GM21360 (cell line): ENCODE measurements at regions not wholly inside any gene's neighbourhood (a gene's known extent, or its start where the extent isn't known, plus 50 kb on each side); places are given as distances from the start of the nearest gene placed in this dataset.

ENCODE experiments used
- ATAC-seq: cut with Tn5 transposase; IDR thresholded peaks from one replicate; pipeline ENCODE4 v1.9.1; 2021; ENCODE audit warnings: mild to moderate bottlenecking, moderate library complexity; ENCODE audit not compliant: unreplicated experiment

DNA sequence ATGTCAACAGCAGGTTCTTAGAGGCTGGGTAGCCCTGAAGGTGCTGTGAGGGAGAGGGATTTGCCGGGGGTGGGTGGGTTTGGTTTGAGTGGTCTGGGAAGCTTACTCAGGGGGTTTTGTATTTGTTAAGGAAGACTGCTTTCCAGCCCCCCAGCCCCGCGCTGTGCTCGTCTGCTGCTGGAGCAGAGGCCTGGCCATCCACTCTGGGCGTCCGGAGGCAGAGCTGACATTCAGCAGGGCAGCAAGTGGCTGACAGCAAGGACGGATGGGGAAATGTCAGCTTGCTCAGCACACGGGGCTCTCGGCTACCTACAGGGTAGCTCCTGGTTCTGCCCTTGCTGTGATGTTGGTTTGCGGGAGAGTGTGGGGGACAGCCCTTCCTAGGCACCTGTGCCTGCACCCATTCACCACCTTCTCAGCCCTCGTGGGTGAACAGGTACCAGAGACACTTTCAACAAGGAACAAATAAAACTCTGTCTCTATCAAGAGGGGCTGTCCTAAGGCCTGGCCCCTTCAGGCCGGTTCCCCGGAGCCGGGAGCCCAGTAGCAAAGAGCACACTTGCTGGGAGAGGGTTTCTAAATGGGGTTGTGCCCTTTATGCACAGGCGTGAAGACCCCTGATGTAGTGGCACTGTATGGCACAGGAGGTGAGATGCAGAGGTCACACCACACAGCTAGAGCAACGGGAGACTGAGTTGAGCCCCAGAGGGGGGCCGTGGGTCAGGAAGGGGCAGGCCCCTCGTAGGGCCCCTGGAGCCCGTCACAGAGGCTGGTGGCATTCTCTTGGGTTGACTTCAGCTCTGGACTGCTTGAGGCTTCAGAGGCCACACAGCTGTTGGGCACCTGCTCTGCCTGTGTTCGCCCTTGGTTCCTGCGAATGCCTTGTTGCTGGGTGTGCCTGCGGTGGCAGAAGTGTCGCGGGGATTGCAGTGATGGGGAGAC is 72.2 kb upstream of the SHH start:
- ATAC-seq, result no peak

DNA sequence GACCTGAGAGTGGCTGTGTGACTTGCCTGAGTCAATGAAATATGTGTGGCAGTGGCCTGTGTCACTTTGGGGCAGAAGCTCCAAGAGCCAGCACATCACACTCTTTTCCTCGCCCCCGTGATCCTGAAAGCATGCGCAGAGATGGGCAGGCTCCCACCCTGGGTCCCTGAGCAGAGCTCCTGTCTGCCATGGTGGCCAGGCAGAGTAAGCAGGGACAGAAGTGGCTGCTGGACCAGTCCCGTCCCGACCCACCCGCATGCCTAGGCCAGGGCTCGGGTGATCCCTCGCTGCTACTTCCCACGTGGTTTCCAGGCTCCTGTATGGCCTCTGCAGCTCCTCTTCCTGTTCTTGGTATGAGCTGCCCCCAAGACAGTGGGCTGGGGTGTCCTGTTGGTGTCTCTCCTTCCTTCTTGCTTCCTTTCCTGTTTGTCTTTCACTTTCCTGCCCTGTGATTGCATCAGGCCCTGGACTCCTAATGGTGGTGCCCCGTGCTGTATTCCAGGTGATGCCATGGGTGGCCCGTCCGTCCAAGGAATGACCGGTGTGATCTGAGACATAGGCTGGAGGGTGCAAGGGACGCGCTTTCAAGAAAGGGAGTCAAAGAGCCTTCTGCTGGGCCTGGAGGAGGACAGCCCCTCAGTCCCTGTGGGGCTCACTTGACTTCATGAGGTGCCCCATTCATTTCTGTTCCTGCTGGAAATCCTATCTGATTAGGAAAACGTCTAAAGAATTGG is 71.4 kb upstream of the SHH start:
- no peak for ATAC-seq

DNA sequence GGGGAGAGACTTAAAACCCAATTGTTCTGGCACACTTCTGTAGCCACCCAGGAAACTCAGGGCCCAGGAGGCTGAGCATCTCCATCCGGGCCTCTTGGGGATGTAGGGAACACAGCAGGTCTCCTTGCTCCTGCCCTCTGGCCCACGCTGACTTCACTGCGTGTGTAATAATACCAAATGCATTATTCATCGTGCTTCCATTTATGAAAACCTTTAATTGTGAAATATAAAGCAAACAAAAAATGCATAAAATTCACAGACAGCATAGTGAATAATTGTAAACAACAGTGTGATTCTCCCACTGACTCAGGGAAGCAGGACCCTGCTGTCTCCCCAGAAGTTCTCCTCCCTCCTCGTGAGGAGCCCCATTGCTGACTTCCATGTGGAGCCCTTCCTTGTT is 70.3 kb upstream of the SHH start:
- ATAC-seq, result no peak

DNA sequence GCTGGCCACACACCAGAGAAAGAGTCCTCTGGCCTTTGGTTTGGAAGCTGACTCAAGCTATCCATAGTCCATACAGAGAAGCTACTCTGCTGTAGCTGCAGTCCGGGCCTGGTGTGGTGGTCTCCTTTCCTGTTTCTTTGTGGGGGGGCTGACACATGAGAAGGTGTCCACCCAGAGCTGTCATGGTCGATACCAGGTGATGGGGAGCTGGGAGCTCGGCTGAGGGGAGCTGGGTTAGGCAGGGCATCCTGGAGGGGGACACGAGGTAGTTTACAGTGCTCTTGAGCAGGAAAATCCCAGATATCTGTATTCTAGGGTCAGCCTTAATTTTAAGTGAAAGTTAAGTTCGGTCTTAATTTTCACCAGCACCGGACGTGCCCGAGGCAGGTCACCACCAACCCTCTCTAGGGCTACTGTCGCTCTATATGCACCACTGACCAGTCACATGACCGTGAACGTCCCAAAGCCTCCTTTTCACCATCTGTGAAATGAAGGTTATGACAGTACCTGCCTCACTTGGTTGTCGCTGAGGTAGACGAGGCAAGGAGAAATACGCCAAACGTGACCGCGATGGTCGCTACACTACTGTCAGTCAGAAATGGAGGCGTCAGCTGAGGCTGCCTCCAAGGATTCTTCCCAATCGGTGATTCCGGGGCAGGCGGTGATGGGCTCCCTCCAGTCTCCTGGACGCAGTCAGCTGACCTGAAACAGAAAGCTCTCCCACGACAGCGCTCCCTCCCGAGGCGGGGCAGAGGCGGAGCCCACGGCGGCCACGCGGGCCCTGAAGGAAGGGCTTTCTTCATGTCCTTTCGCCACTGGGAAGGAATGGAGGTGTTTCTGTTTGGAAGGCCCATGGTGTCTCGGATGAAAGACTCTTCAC is 69.4 kb upstream of the SHH start:
- ATAC-seq, result no peak

DNA sequence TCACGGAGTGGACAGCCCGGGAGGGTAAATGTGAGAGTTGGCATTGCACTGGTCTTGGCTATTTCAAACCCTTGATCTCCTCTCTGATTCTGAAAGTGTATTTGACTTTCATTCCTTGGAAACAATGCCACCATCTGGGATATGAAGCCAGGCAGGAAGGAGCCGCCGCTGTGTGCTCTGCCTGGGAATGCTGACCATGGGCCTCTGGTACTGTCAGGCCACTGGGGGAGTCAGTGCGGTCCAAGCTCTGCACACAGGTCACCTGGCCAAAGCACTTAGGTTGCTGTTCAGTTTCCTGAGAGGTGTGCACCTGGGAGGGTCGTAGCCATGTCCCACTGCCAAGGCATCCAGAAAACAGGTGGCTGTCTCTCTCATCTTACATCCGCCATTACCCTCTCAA is 68.5 kb upstream of the SHH start:
- ATAC-seq, result no peak

DNA sequence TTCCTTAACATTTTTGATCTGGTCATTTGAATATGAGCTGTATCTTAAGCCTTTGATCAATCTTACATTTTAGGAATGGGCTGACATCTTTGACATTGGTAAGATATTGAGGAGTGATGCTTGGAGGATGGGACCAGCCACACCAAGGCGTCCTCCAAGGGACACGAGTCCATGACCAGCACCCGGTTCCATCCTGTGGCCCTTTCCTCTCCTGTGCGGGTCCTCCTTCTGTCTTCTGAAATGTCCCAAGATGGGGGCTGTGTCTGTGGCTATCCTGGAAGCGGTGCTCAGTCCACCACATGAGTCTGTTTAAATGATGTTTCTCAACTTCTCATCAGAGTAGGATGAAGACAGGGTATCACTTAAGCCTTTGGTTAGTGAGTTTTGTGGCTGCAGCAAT is 67.3 kb upstream of the SHH start:
- no peak for ATAC-seq

DNA sequence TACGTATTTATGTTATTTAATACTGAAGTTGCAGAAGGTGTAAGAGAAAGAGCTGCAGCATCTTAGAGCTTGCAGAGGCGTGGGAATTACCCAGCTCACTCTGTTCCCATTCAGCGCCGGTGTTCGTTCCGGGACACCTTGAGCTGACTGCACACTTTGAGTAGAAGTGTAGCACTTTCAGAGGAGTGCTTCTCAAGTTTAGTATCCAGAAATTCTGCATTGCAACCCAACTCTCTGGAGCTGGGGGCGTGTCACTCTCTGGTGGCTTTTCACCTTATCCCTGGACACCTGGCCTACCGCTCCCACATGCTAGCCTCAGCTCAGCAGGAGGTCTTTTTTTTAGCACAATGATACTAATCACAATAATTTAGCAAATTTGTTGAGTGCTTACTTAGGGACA is 66.4 kb upstream of the SHH start:
- no peak for ATAC-seq

DNA sequence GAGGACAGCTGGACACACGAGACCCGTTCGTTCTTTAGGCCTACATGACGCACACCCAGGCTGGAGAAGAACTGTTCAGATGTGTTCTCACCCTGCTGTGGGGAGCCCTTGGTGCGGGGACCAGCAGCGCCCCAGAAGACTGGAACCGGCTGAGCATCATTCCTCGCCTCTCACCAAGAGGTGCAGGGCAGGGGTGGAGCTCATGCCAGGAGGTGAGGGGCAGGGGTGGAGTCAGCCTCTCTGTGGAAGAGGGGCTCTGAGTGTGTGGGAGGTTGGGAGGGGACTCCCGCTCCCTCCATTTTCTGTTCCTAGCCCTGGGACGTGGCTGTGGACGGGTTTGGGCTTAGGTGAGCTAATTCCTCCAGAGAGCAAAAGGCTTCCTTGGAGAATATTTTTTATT is 66.0 kb upstream of the SHH start:
- ATAC-seq, result no peak

DNA sequence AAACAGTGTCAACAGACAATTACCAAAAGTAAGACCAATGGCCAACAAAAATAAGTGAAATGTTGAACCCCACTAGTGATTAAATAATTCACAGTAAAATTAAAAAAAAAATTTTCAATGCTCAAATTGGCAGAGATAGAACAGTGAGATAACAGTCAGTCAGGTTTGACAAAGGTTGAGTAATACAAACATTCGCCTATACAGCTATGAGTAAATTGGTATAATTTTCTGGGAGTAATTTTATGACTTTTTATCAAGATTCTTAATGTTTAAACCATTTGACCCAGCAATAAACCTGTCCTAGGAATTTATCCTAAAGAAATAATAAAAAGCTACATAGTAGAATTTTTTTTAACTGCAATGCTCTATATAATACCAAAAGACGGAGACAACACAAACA is 64.9 kb upstream of the SHH start:
- no peak for ATAC-seq

DNA sequence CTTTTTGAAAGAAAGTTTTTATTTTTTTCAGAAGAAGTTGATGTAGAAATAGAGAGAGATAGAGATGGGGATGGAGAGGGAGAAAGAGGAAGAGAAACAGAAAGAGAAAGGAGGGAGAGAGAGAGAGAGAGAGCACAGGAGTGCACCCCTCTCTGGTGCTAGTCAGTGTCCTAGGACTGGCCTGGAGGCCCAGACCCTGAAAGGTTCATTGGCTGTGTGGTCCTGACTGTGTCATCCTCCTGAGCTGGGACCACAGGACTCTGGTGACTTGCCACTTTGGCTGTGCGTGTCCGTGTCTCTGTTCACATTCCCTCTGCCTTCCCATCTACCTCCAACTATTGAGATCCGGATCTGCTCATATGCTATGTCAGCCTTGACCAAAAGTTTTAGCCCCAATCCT is 62.1 kb upstream of the SHH start:
- no peak for ATAC-seq

DNA sequence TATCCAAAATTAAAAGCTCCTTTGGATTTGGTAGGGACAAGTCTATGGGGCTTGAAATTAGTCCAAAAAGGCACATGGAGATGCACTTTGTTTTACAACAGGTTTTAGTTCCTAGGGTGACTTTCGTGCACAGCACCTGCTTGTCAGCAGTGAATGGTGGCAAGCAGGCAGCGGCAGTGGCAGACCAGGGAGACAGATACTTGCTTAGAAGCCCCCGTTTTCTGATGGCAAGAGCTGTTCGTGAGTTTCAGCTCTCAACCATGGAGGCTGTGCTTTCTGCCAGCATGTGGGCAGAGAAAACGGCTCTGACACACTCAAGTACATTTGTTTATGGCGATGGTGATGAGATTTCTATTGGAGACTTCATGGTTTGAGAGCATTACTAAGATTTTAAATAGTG is 61.7 kb upstream of the SHH start:
- ATAC-seq, result no peak

DNA sequence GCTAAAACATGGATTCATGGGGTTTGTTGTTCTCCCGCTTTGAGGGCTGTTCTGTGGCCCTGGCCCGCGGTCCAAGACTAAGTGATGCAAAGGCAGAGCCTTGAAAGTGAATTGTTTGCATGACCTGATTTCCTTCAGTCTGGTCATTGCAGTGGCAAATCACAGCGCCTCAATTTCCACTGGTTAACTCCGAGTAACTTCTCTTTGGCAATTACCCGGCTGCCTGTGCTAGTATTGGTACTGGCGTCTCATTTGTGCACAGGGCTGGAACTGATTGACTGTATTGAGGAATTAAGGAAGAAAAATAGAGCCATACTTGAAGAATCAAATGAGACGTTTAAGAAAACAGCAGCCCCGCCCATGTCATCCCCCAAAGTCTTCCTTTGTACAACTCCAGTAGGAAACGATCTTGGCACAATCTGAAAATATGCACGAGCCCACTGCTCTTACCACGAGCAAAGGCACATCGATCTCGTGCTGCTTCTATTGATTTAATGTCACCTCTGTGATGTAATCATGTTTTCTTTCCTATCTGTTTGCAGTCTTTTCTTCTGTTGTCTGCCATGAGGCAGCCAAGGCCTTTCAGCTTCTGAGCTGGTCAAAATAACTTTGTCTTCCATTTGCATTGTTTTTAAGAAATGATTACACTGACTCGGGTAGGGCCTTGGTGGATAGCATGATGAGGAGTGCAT is 60.6 kb upstream of the SHH start:
- no peak for ATAC-seq

DNA sequence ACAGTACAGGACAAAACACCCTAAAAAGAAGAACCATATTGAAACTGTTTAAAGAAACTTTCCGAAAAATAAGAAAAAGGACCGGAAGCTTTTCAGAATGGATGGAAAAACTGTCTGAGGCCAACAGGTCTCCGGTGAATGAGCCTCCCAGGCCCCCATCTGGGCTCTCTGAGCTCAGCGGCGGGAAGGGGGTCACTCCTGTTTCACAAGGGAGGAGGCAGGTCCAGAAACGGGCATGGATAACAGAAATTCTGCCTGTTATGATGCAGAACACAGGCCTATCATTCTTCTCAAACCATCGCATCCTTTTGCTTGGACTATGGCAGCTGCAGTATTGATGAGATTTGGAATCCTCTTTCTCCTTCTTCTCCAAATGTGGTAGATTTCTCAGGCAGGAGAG is 58.9 kb upstream of the SHH start:
- ATAC-seq, result no peak

DNA sequence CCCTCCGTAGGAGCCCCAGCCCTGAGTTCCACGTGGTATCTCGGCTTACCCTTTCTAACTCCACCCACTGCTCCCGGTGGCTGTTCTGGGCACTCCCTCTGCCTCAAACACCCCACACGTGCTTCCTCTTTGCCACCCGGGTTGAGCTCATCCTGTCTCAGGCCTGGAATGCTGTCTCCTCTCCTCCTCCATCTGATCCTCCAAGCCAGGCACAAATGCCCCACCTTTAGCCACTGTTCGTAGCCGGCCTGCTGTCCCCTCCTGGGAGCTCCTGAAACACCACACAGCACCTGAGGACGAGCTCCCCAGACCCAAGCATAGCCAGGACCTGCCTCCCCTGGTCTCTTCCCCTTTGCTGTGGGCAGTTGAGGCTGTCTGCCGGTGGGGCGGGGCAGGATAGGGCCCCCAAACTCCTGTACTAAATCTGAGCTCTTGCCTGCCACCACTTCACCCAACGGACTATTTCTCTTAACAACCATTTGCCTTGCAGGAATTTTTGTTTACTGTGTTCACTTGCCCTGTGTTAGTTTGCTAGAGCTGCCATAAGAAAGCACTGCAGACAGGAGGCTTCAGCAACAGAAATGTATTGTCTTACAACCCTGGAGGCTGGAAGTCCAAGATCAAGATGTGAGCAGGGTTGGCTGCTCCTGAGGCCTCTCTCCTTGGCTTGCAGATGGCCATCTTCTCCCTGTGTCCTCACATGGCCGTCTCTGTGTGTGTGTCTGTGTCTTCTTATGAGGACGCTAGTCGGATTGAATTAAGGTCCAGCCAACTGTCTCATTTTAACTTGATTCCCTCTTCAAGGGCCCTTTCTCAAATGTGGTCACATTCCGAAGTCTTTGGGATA is 58.3 kb upstream of the SHH start:
- ATAC-seq, result no peak

DNA sequence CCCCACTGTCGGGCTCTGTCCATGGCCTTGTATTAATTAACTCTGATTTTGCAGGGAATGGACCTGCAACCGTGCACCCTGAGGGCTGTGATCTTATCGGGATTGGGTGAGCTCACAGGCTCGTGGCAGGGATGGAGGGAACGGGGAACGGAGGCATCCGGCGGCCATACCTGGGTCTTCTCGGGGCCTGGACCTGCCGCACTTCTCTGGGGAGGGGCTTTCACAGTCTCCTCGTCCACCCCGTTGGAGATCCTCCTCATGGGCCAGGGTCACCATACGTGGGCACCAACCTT is 57.5 kb upstream of the SHH start:
- no peak for ATAC-seq

DNA sequence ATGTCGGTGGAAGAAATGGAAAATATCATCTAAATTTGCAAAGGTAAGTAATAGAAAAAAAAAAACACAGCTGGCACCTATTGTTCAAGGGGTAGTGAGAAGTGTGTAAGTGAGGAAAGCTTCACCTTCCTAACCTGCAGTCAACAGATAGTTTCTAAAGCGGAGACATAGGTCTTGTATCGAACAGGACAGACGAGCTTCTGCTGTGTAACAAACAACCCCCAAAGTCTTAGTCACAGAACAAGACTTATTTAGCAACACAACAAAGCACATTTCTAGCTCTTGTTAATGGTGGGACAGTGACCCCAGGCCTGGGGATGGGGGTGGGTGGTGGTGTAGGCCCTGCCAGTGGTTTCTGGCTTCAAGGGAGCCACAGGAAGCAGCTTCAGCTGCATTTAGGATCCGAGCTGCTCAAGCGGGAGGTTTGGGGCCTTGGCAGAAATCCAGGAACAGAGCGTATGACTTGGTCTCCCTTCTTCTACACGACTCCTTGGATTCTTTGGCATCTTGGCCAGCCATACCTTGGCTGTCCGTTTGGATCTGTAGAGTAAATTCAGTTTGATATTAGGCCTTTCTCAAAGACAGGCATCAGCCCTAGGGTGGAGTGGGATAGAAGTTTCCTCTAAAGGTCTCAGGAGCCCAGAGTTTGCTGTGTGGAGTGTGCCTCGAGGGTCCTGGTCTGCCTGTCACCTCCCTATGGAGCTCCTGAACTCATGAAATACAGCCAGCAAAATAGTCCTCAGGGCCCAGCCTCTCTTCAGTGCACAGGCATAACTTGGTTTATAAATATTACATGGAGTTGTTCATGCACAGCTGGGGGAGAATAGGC is 56.9 kb upstream of the SHH start:
- ATAC-seq, result no peak

DNA sequence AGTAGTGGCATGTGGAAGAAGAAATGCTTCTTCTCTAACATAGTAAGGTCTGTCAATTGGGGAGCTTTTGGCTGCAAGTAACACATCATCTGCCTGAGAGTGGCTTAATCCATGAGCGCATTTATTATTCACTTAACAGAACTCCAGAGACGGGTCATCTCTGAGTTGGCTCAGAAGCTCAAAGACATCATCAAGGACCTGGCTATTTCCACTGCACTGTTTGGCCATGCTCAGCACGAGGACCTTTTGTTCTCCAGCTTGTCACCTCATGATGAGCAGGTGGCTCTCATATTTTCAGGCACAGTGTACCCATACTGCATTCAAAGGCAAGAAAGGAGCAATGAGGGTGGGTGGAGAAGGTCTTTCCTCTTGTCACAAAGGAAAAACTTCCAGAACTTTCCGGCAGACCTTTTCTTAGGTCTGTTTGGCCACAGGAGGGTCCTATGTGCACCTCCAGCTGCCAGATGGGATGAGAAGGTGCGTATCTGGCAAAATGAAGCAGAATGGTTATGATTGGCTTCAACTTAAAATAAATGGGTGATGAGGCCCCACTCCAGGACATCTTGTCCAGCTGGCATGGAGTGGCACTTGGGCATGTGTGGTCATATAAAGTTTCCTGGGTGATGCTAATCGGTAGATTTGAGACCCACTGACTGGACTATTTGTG is 55.6 kb upstream of the SHH start:
- no peak for ATAC-seq

DNA sequence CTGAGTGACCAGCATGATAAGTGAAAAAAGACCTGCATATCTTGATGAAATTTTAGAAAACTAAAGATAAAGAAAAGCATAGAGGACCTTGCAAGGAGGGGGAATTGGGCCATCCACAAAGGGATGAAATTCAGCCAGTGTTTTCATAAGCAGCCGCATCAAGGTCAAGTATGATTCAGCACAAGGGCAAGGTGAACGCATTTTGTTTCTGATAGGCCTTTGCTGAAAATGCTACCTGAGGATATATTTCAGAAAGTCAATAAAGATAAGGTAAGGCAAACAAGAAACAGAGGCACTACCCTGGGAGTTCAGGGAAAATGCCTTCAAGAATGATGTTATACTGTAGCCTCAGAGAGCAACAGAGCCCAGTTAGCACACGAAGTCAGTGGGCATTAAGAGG is 55.0 kb upstream of the SHH start:
- no peak for ATAC-seq
